ENCODE measurements at regions not wholly inside any gene's neighbourhood (a gene's known extent, or its start where the extent isn't known, plus 50 kb on each side); places are given as distances from the start of the nearest gene placed in this dataset.
"Not testable (repeated sequence)": the region's sequence is repeated elsewhere in the genome, so short reads cannot be mapped to it uniquely, and the experiment has no call there.

GRCh38 chr20:30313660-30314059, 943.8 kb upstream of the DEFB115 start:
- H3K27ac Mint-ChIP-seq (ENCODE audit: low read depth, unreplicated experiment); intact Hi-C loops (cut with micrococcal nuclease); POLR2A ChIA-PET; DNase-seq (ENCODE audit: unreplicated experiment); H3K4me3 Mint-ChIP-seq (ENCODE audit: unreplicated experiment); H3K4me1 Mint-ChIP-seq (ENCODE audit: insufficient read depth, unreplicated experiment); H3K27me3 Mint-ChIP-seq (ENCODE audit: insufficient read depth, unreplicated experiment); CTCF ChIA-PET; BruUV-seq (replicated peaks); H3K36me3 Mint-ChIP-seq (ENCODE audit: insufficient read depth, unreplicated experiment): not testable (repeated sequence)
- peaks cover 12% of the 10 kb centered on the region for H3K9me3 Mint-ChIP-seq (ENCODE audit: unreplicated experiment)

GRCh38 chr20:30316063-30316462, 941.4 kb upstream of the DEFB115 start:
- CTCF ChIA-PET; H3K4me3 Mint-ChIP-seq (ENCODE audit: unreplicated experiment); intact Hi-C loops (cut with micrococcal nuclease); POLR2A ChIA-PET; H3K9me3 Mint-ChIP-seq (ENCODE audit: unreplicated experiment); H3K36me3 Mint-ChIP-seq (ENCODE audit: insufficient read depth, unreplicated experiment); H3K27ac Mint-ChIP-seq (ENCODE audit: low read depth, unreplicated experiment); DNase-seq (ENCODE audit: unreplicated experiment); H3K4me1 Mint-ChIP-seq (ENCODE audit: insufficient read depth, unreplicated experiment); BruUV-seq (replicated peaks); H3K27me3 Mint-ChIP-seq (ENCODE audit: insufficient read depth, unreplicated experiment): not testable (repeated sequence)

GRCh38 chr20:30316532-30317299, 940.7 kb upstream of the DEFB115 start:
- BruUV-seq (replicated peaks), result not testable (repeated sequence)

GRCh38 chr20:30333744-30334143, 923.7 kb upstream of the DEFB115 start:
- H3K27ac Mint-ChIP-seq (ENCODE audit: low read depth, unreplicated experiment); DNase-seq (ENCODE audit: unreplicated experiment); BruUV-seq (replicated peaks); CTCF ChIA-PET; H3K4me3 Mint-ChIP-seq (ENCODE audit: unreplicated experiment); intact Hi-C loops (cut with micrococcal nuclease); POLR2A ChIA-PET; H3K27me3 Mint-ChIP-seq (ENCODE audit: insufficient read depth, unreplicated experiment); H3K36me3 Mint-ChIP-seq (ENCODE audit: insufficient read depth, unreplicated experiment); H3K4me1 Mint-ChIP-seq (ENCODE audit: insufficient read depth, unreplicated experiment): not testable (repeated sequence)
- H3K9me3 Mint-ChIP-seq (ENCODE audit: unreplicated experiment), result peaks cover 32% of the 10 kb centered on the region

More at GRCh38 chr20:30316532-30317299, 940.7 kb upstream of the DEFB115 start:
- DNase-seq (ENCODE audit: unreplicated experiment); H3K27me3 Mint-ChIP-seq (ENCODE audit: insufficient read depth, unreplicated experiment); H3K4me1 Mint-ChIP-seq (ENCODE audit: insufficient read depth, unreplicated experiment); H3K36me3 Mint-ChIP-seq (ENCODE audit: insufficient read depth, unreplicated experiment); H3K27ac Mint-ChIP-seq (ENCODE audit: low read depth, unreplicated experiment); intact Hi-C loops (cut with micrococcal nuclease); H3K4me3 Mint-ChIP-seq (ENCODE audit: unreplicated experiment); H3K9me3 Mint-ChIP-seq (ENCODE audit: unreplicated experiment); POLR2A ChIA-PET; CTCF ChIA-PET: not testable (repeated sequence)

GRCh38 chr20:30337556-30337955, 919.9 kb upstream of the DEFB115 start:
- POLR2A ChIA-PET; DNase-seq (ENCODE audit: unreplicated experiment); H3K36me3 Mint-ChIP-seq (ENCODE audit: insufficient read depth, unreplicated experiment); intact Hi-C loops (cut with micrococcal nuclease); CTCF ChIA-PET; BruUV-seq (replicated peaks); H3K4me1 Mint-ChIP-seq (ENCODE audit: insufficient read depth, unreplicated experiment); H3K4me3 Mint-ChIP-seq (ENCODE audit: unreplicated experiment); H3K27me3 Mint-ChIP-seq (ENCODE audit: insufficient read depth, unreplicated experiment); H3K27ac Mint-ChIP-seq (ENCODE audit: low read depth, unreplicated experiment): not testable (repeated sequence)
- peaks cover 18% of the 10 kb centered on the region for H3K9me3 Mint-ChIP-seq (ENCODE audit: unreplicated experiment)

GRCh38 chr20:30348932-30349331, 908.5 kb upstream of the DEFB115 start:
- H3K27ac Mint-ChIP-seq (ENCODE audit: low read depth, unreplicated experiment); BruUV-seq (replicated peaks); CTCF ChIA-PET; H3K27me3 Mint-ChIP-seq (ENCODE audit: insufficient read depth, unreplicated experiment); DNase-seq (ENCODE audit: unreplicated experiment); H3K36me3 Mint-ChIP-seq (ENCODE audit: insufficient read depth, unreplicated experiment); H3K4me3 Mint-ChIP-seq (ENCODE audit: unreplicated experiment); H3K9me3 Mint-ChIP-seq (ENCODE audit: unreplicated experiment); intact Hi-C loops (cut with micrococcal nuclease); H3K4me1 Mint-ChIP-seq (ENCODE audit: insufficient read depth, unreplicated experiment): not testable (repeated sequence)
- POLR2A ChIA-PET, result interaction anchor here (0.6 kb wide), 1 partner anchor 24 kb away, joined by 3 read pairs; no protein-coding TSS in a partner anchor

GRCh38 chr20:30356854-30357467, 900.5 kb upstream of the DEFB115 start:
- DNase-seq (ENCODE audit: unreplicated experiment); POLR2A ChIA-PET; H3K36me3 Mint-ChIP-seq (ENCODE audit: insufficient read depth, unreplicated experiment); H3K4me3 Mint-ChIP-seq (ENCODE audit: unreplicated experiment); H3K27me3 Mint-ChIP-seq (ENCODE audit: insufficient read depth, unreplicated experiment); H3K9me3 Mint-ChIP-seq (ENCODE audit: unreplicated experiment); BruUV-seq (replicated peaks); H3K4me1 Mint-ChIP-seq (ENCODE audit: insufficient read depth, unreplicated experiment); intact Hi-C loops (cut with micrococcal nuclease); H3K27ac Mint-ChIP-seq (ENCODE audit: low read depth, unreplicated experiment): not testable (repeated sequence)
- TF ChIP-seq CTCF (IDR thresholded peaks at IDR 0.05; ENCODE audit: unreplicated experiment), result peak; percentile 43
- CTCF ChIA-PET, result interaction anchor here (0.6 to 1.7 kb wide), 7 partner anchors 9 to 1923 kb away, joined by 3 to 5 read pairs (median 3); no protein-coding TSS in a partner anchor

- DNase-seq (ENCODE audit: unreplicated experiment); H3K27ac Mint-ChIP-seq (ENCODE audit: low read depth, unreplicated experiment); CTCF ChIA-PET; H3K4me1 Mint-ChIP-seq (ENCODE audit: insufficient read depth, unreplicated experiment); intact Hi-C loops (cut with micrococcal nuclease); H3K4me3 Mint-ChIP-seq (ENCODE audit: unreplicated experiment); H3K27me3 Mint-ChIP-seq (ENCODE audit: insufficient read depth, unreplicated experiment); H3K9me3 Mint-ChIP-seq (ENCODE audit: unreplicated experiment); BruUV-seq (replicated peaks); H3K36me3 Mint-ChIP-seq (ENCODE audit: insufficient read depth, unreplicated experiment); POLR2A ChIA-PET: not testable (repeated sequence)
These were observed 895.7 kb upstream of the DEFB115 start for GRCh38 chr20:30361756-30362155.
